H1 (cell line): ENCODE measurements at regions not wholly inside any gene's neighbourhood (a gene's known extent, or its start where the extent isn't known, plus 50 kb on each side); places are given as distances from the start of the nearest gene placed in this dataset.

Experiments
- ASH2L ChIP-seq: fragments of 200-600, 300-600 bp; sonication (generic); IDR thresholded peaks from one replicate; pipeline ENCODE4 v1.7.1; 2017; ENCODE audit warnings: low read length
- CEBPB ChIP-seq: IDR thresholded peaks from 2 replicates; pipeline ENCODE4 v1.6.1; 2012; ENCODE audit warnings: low read depth, low read length
- EP300 ChIP-seq, 2 experiments: IDR thresholded peaks; 1 replicate in 1 of 2; 2 replicates in 1 of 2; pipeline ENCODE4 v1.6.1; 2011 to 2012; ENCODE audit warnings: low read depth in 2 of 2, low read length in 2 of 2, mild to moderate bottlenecking in 2 of 2, borderline replicate concordance in 1 of 2, inconsistent platforms in 1 of 2, moderate library complexity in 1 of 2
- HDAC2 ChIP-seq, 2 experiments: fragments of 300-600 bp in 1 of 2; sonication (generic) in 1 of 2; IDR thresholded peaks; 2 replicates each; pipeline ENCODE4 v1.6.1; 2011 to 2012; ENCODE audit warnings: low read depth in 2 of 2, low read length in 2 of 2, mild to moderate bottlenecking in 2 of 2, moderate library complexity in 2 of 2, borderline replicate concordance in 1 of 2, inconsistent platforms in 1 of 2
- POLR2A ChIP-seq, 2 experiments: IDR thresholded peaks; 1 replicate in 1 of 2; 2 replicates in 1 of 2; pipeline ENCODE4 v1.6.1; 2011; ENCODE audit warnings: low read depth in 2 of 2, low read length in 2 of 2, mild to moderate bottlenecking in 2 of 2; ENCODE audit errors: control extremely low read depth in 1 of 2
- POU5F1 ChIP-seq: IDR thresholded peaks from 2 replicates; pipeline ENCODE4 v1.6.1; 2011; ENCODE audit warnings: low read depth, mild to moderate bottlenecking, low read length, moderate library complexity
- YY1 ChIP-seq: IDR thresholded peaks from 2 replicates; pipeline ENCODE4 v1.6.1; 2011; ENCODE audit warnings: low read depth, mild to moderate bottlenecking, low read length
- TF ChIP-seq, protein P1 (sequence below): fragments of 300-600 bp; sonication (generic); IDR thresholded peaks from 2 replicates; pipeline ENCODE4 v1.7.1; 2012; ENCODE audit warnings: low read length, moderate library complexity, mild to moderate bottlenecking, inconsistent platforms; ENCODE audit not compliant: insufficient replicate concordance

DNA sequence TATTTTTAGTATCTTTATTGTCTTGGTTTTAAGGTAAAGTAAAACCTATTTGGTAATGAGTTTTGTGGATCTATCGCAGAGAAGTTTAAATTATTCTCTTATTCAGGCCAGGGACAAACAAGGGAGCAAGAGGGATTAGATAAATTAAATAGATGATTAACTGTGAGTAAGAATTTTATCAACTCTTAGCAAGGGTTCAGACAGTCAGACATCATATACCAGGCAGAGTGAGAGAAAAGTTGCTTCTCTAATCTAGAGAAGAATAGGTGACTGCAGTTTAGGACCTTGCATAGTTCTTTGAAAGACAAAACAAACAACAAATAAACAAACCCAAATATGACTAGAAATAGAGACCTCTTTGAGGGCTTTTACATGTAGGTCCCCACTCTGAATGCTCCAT, 840.2 kb upstream of the GOT2 start (continued):
- TF ChIP-seq POU5F1: no peak
- TF ChIP-seq POLR2A (IDR thresholded peaks at IDR 0.05; ENCODE audit: control extremely low read depth in 1 of 2, low read depth in 2 of 2, low read length in 2 of 2): no peak
- no peak for TF ChIP-seq CEBPB
- TF ChIP-seq EP300 (IDR thresholded peaks at IDR 0.05; ENCODE audit: borderline replicate concordance in 1 of 2, low read depth in 2 of 2, low read length in 2 of 2): no peak
- TF ChIP-seq HDAC2 (IDR thresholded peaks at IDR 0.05; ENCODE audit: borderline replicate concordance in 1 of 2, low read depth in 2 of 2, low read length in 2 of 2): no peak
- TF ChIP-seq ASH2L: no peak
- TF ChIP-seq YY1: no peak
- TF ChIP-seq, protein P1, sequence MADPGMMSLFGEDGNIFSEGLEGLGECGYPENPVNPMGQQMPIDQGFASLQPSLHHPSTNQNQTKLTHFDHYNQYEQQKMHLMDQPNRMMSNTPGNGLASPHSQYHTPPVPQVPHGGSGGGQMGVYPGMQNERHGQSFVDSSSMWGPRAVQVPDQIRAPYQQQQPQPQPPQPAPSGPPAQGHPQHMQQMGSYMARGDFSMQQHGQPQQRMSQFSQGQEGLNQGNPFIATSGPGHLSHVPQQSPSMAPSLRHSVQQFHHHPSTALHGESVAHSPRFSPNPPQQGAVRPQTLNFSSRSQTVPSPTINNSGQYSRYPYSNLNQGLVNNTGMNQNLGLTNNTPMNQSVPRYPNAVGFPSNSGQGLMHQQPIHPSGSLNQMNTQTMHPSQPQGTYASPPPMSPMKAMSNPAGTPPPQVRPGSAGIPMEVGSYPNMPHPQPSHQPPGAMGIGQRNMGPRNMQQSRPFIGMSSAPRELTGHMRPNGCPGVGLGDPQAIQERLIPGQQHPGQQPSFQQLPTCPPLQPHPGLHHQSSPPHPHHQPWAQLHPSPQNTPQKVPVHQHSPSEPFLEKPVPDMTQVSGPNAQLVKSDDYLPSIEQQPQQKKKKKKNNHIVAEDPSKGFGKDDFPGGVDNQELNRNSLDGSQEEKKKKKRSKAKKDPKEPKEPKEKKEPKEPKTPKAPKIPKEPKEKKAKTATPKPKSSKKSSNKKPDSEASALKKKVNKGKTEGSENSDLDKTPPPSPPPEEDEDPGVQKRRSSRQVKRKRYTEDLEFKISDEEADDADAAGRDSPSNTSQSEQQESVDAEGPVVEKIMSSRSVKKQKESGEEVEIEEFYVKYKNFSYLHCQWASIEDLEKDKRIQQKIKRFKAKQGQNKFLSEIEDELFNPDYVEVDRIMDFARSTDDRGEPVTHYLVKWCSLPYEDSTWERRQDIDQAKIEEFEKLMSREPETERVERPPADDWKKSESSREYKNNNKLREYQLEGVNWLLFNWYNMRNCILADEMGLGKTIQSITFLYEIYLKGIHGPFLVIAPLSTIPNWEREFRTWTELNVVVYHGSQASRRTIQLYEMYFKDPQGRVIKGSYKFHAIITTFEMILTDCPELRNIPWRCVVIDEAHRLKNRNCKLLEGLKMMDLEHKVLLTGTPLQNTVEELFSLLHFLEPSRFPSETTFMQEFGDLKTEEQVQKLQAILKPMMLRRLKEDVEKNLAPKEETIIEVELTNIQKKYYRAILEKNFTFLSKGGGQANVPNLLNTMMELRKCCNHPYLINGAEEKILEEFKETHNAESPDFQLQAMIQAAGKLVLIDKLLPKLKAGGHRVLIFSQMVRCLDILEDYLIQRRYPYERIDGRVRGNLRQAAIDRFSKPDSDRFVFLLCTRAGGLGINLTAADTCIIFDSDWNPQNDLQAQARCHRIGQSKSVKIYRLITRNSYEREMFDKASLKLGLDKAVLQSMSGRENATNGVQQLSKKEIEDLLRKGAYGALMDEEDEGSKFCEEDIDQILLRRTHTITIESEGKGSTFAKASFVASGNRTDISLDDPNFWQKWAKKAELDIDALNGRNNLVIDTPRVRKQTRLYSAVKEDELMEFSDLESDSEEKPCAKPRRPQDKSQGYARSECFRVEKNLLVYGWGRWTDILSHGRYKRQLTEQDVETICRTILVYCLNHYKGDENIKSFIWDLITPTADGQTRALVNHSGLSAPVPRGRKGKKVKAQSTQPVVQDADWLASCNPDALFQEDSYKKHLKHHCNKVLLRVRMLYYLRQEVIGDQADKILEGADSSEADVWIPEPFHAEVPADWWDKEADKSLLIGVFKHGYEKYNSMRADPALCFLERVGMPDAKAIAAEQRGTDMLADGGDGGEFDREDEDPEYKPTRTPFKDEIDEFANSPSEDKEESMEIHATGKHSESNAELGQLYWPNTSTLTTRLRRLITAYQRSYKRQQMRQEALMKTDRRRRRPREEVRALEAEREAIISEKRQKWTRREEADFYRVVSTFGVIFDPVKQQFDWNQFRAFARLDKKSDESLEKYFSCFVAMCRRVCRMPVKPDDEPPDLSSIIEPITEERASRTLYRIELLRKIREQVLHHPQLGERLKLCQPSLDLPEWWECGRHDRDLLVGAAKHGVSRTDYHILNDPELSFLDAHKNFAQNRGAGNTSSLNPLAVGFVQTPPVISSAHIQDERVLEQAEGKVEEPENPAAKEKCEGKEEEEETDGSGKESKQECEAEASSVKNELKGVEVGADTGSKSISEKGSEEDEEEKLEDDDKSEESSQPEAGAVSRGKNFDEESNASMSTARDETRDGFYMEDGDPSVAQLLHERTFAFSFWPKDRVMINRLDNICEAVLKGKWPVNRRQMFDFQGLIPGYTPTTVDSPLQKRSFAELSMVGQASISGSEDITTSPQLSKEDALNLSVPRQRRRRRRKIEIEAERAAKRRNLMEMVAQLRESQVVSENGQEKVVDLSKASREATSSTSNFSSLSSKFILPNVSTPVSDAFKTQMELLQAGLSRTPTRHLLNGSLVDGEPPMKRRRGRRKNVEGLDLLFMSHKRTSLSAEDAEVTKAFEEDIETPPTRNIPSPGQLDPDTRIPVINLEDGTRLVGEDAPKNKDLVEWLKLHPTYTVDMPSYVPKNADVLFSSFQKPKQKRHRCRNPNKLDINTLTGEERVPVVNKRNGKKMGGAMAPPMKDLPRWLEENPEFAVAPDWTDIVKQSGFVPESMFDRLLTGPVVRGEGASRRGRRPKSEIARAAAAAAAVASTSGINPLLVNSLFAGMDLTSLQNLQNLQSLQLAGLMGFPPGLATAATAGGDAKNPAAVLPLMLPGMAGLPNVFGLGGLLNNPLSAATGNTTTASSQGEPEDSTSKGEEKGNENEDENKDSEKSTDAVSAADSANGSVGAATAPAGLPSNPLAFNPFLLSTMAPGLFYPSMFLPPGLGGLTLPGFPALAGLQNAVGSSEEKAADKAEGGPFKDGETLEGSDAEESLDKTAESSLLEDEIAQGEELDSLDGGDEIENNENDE: no peak
- TF ChIP-seq, all 59 proteins: peak for 0
